Epithelial cell of esophagus (primary cell): ENCODE measurements at regions not wholly inside any gene's neighbourhood (a gene's known extent, or its start where the extent isn't known, plus 50 kb on each side); places are given as distances from the start of the nearest gene placed in this dataset.

Experiments used
- DNase-seq: peaks from one replicate; pipeline ENCODE4 v3.0.0; 2010; ENCODE audit warnings: low read depth
- H3K4me3 ChIP-seq: 2 replicates; pipeline ENCODE4 v1.5.1; 2011; ENCODE audit warnings: mild to moderate bottlenecking, low read length, control low read depth
- CTCF ChIP-seq: IDR thresholded peaks from 2 replicates; pipeline ENCODE4 v1.5.1; 2011; ENCODE audit warnings: low read depth, mild to moderate bottlenecking, low read length, control low read depth, inconsistent platforms; ENCODE audit not compliant: insufficient read depth; ENCODE audit errors: missing control alignments

- TF ChIP-seq CTCF = no peak
- no peak overlapping the region for H3K4me3 ChIP-seq
- DNase-seq = no peak
Observed at GRCh38 chrX:95640226-95640625, 1044.4 kb upstream of the DIAPH2 start.

GRCh38 chrX:95645738-95646137 lies 1038.9 kb upstream of the DIAPH2 start:
- no peak for DNase-seq
- no peak overlapping the region for H3K4me3 ChIP-seq
- TF ChIP-seq CTCF = no peak

GRCh38 chrX:95662200-95662599 lies 1022.4 kb upstream of the DIAPH2 start:
- no peak for DNase-seq
- no peak overlapping the region for H3K4me3 ChIP-seq
- no peak for TF ChIP-seq CTCF

- TF ChIP-seq CTCF = no peak
- DNase-seq = no peak
- H3K4me3 ChIP-seq = no peak overlapping the region
Observed at GRCh38 chrX:95666056-95666455, 1018.6 kb upstream of the DIAPH2 start.

GRCh38 chrX:95675011-95675410 lies 1009.6 kb upstream of the DIAPH2 start:
- no peak overlapping the region for H3K4me3 ChIP-seq
- no peak for DNase-seq
- no peak for TF ChIP-seq CTCF

- no peak overlapping the region for H3K4me3 ChIP-seq
- DNase-seq = peak; percentile 88
- TF ChIP-seq CTCF = peak; percentile 40
Observed at GRCh38 chrX:95675794-95676193, 1008.8 kb upstream of the DIAPH2 start.

- H3K4me3 ChIP-seq = no peak overlapping the region
- DNase-seq = peak; percentile 74
- TF ChIP-seq CTCF = no peak
Observed at GRCh38 chrX:95678679-95679078, 1006.0 kb upstream of the DIAPH2 start.
